Stimulated activated CD8-positive, alpha-beta memory T cell treated with anti-CD3 and anti-CD28 coated beads, Interleukin-2, amount 100 ng/mL, for 1 hour (primary cell): ENCODE measurements at regions not wholly inside any gene's neighbourhood (a gene's known extent, or its start where the extent isn't known, plus 50 kb on each side); places are given as distances from the start of the nearest gene placed in this dataset.
"Not testable (repeated sequence)": the region's sequence is repeated elsewhere in the genome, so short reads cannot be mapped to it uniquely, and the experiment has no call there.

Source experiments
- DNase-seq, 2 donors: peaks; one replicate each; pipeline ENCODE4 v3.0.0-alpha.2; 2020; ENCODE audit warnings: low read depth in 2 of 2

DNA sequence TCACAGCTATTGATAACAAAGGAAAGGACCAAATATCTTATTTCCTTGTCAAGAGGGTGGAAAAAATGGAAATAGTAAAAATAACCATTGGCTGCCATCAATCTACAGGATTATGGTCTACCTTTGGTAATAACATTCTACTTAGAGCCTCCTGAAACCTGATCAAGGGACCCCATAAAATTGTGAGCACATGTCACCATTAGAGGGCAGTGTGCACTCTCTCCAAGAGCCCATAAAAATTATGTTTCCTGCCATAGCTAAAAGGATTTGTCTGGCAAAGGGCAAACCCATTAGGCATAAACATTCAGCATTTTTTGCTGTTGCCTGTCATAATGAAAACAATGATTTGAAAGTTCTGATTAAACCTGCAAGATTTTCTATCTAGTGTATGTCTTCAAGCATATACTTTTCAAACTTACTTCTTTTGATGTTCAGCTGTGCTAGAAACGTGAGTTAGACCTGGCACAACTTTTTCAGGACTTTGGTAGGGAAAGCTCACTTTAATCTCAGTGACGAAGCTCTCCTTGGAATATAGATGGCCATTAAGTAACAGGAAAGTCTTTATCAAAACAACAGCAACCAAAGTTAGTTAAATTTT, 120.7 kb upstream of the ZFP64 start:
- DNase-seq, result peak; percentile 2 to 9

DNA sequence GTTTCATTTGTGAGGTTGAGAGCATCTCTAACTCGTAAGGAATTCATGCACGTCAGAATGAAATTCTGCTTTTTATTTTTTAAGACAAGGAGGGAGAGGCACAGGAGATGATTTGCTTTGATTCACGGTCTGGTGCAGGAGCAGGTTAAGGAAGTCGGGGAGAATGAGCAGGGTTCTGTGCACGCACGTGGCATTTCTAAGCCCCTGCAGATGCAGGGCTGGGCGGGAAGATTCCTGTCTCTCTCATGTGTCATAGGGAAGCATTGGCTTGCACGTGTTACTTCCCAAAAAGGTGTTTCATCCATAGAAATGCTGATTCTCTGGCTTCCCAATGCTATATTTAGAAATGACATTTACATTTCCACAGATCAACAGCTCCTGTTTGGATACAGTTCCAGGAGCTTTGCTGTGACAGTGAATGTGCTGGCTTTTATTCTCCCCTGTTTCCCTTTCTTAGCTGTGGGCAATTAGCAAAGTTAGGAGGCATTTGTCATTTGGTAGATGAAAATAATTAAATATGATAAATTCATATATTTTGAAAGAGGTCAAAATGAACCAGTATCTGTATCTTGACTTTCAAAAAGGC, 119.7 kb upstream of the ZFP64 start:
- DNase-seq, result no peak

DNA sequence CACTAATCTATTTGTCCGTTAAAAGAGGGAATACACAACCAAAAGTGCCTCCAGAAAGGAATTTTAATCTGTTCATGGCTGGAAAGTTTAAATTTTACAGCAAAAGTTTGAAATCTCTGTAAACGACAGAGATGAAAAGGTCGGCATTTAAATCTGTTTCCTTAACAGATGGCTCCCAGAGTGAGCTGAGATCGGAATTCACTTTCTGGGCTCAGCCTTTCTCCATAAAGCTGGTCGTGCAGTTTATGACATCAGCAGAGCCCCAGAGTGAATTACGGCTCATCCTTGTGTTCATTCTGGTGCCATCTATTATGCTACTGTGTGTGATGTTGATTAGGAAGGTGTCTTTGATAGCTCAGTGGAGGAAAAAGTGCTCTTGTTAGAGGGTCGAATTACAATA, 117.6 kb upstream of the ZFP64 start:
- DNase-seq, result no peak

DNA sequence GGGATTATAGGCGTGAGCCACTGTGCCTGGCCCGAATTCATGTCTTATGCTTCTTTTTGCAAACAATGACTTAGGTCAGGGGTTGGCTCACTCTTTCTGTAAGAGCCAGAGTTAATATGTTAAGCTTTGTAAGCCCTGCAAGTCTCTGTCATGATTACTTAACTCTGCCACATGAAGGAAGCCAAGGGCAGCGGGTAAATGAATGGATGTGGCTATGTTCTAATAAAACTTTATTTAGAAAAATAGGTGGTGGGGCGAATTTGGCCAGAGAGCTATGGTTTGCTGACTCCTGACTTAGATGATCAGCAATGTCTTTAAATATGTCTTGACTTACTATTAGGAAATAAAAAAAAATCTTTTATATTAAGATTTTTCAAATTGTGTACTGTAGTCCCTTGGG, 114.9 kb upstream of the ZFP64 start:
- DNase-seq, result no peak

DNA sequence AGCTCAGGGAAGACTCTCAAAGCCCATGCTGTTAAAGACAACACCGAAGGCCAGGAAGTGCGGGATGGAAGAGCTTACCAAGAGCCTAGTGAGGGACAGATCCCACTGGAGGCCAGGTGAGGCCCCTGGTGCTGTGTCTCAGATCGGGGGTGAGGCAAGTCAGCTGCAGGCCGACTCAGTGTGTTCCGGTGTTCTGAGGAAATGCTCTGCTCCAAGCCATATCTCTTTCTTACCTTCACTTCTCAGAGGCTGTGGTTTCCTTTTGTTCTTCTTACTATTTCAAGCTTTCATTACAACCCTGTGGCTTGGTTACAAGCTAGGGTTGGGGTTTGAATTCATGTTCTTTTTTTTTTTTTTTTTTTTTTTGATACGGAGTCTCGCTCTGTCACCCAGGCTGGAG, 114.3 kb upstream of the ZFP64 start:
- no peak for DNase-seq

DNA sequence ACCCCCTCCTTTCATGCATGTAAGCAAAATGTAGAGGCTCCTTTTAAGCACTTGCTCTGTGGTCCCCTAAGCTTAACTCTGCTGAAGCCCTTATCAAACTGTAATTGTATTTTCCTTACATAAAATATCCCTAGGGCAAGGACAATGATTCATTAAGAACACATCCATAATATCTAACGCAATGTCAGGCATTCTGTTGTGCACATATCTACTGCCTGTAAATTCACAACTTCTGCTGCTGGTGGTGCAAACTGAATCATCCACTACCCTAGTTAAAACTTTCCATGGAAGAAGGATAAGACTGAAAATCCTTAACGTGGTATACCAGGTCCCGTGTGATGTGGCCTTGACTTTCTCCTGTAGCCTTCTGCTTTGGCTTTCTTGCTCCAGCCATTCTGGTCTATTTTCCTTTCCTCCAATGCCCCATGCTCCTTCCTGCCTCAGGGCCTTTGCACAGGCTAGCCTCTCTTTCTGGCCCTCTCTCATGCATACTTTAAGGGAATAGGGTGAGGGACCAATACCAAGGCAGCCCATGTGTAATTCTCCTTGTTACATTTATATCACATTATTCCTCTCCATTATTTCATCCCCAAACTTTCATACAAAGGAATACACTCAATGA, 113.6 kb upstream of the ZFP64 start:
- DNase-seq, result no peak

DNA sequence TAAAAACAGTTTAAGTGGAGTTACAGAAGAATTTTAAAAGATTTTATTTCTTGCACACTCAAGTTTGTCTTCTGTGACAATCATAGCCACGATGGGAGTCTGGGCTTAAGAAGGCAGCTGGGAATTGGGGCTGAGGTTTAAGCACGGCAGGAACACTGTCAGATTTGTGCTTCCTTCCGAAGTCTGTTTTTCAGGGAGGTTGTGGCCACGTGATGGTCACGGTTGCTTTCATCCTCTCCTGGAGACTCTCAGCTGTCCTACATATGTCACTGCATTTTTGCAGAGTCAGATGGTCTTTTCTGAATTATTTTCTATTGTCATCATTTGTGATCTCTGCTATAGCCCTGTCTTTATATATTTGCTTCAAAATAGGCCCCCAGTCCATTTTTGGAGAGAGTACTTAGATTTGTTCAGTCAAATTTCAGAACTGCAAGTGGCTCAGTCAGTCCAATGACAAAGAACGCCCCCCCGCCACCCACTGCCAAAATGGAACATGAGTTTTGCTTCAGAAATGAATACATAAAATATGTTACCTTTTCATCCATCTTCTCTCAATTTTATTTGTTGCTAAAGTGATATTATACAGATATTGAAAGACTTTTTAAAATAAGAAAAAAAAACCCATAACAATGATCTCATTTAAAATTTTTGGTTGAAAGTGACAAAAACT, 111.8 kb upstream of the ZFP64 start:
- no peak for DNase-seq

DNA sequence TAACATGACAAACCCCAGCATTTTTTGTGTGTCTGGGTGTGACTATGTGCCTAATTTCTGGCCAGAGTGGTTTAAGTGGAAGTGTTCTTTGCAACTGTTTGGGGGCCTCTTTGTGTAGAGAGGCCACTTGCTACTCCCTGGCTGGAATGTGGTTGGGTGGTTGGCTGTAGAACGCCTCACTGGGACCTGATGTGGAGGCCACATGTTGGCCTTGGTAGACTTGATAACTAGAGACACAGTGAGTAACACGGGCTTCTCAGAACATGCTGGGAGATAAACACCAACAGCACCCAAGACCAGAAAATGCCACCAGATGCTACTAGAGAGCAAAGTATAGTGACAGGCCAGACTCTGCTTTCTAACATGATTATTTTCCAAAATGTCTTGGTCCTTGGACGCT, 111.2 kb upstream of the ZFP64 start:
- DNase-seq, result no peak

DNA sequence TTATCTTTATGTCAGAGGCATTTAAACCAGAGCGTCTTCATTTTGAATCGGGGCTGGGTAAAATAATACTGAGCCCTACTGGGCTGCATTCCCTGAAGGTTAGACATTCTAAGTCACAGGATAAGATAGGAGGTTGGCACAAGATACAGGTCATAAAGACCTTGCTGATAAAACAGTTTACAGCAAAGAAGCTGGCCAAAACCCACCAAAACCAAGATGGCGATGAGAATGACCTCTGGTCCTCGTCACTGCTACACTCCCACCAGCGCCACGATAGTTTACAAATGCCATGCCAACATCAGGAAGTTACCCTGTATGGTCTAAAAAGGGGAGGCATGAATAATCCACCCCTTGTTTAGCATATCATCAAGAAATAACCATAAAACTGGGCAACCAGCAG, 110.5 kb upstream of the ZFP64 start:
- not testable (repeated sequence) for DNase-seq

DNA sequence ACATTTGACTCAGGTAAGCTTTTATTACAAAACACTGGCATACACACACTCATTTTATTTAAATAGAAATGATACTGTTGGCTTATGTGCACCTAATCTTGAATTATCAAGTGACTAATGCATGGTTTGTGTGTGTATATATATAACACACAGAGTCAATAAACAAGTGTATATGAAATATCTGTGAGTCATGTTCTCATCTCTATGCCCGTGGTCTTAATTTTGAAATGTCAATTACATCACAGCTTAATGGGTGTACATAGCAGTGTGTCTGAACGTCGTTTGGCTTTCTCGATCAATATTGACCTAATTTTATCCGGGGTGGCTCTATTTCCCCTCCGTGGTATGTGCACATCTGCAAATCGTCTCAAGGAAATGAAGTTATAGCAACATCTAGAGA, 104.0 kb upstream of the ZFP64 start:
- no peak for DNase-seq

DNA sequence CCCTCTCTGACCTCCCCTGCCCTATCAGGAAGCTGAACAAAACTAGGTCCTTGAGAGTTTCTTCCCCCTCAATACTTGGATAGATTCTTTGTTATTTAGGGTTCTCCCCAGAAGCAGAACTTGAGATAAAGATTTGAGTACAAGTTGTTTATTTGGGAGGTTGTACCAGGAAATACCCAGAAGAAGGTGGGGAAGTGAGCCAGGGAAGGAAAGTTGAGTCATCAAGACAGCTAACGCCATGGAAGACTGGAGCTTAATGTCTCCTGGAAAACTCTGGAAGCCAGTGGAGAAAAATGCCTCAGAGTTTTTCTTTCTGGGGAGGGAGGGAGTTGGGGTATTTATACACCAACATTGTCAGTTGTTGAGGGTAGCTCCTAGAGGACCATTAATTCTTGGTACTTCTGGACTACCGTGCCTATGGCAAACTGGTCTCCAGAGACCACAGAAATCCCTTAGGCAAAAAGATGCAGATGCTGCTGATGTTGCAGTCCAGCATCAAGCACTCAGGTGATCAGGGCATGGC, 102.6 kb upstream of the ZFP64 start:
- DNase-seq, result no peak

DNA sequence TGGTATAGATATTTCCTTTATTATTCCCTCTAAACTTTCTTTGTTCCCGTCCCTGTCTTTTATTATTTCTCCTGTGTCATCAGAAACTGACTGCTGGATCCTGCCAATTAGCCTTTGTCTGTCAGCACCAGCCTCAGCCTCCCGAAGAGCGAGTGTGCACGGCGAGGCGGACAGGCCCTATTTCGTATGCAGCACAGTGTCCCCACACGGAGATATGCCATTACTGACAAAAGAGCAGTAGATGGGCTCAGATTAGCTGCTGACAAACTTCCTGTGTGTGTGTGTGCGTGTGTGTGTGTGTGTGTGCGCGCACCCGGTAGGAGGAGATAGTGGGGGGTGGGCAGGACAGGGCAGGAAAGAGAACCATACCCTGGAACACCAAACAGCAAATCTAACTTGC, 99.5 kb upstream of the ZFP64 start:
- no peak for DNase-seq

DNA sequence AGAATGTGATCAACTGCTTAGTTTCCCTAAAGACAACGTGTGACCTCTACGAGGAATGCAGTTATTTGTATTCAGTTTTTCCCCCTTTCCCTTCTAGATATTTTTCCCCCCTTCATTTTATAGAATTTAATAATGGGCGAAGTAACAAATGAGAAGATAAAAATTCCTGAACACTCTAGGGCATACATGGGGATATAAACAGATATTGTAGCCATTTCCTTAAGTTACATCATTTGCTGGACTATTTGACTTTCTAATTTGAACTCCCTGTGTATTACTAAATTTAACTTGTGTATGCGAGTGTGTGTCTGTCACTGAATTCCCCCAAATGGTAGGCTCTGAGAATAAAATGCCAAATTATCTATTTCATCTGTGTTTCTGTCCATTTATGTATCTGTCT, 99.0 kb upstream of the ZFP64 start:
- no peak for DNase-seq

DNA sequence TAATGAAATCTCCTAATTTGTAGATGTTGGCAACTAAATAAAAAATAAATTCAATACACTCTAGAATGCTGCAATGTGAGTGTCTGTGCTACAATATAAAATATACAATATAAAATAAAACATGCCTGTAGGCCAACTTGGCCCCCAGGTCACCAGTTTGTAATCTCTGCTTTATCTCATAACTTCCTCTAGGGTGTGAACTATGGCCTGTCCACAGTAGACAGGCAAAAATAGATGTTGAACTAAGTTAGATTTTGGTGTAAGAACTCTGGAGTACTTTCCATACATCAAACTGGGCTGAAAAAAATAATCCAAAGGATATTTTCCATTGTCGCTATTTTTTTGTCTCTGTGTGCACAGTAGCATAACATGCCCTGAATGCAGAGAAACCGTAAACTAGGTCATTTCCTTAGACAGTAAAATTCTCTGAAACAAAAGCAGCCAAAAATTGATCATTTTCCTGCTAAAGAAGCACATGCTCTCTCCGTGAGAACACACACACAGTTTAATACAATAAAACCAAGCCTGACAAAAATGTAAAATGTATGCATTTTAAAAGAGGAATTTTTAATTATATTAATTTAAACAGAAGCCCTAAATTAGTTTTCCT, 98.5 kb upstream of the ZFP64 start:
- no peak for DNase-seq

DNA sequence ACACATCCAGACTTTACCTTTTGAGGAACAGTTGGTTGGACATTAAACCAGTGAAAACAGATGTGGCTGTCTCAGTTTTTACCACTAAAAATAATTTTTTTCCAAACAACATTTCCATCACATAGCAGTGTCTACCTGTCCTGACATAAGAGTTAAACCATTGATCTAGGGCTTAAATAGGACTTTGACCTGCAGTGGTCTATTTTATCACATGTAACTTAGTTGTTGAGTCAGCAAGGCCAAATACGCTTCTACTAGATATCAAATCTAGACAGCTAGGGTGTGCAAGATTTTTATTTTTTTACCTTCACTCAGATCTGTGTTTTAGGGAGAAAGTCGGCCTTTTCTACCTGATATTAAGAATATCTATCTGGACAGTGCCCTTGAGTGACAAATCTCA, 88.8 kb upstream of the ZFP64 start:
- no peak for DNase-seq

DNA sequence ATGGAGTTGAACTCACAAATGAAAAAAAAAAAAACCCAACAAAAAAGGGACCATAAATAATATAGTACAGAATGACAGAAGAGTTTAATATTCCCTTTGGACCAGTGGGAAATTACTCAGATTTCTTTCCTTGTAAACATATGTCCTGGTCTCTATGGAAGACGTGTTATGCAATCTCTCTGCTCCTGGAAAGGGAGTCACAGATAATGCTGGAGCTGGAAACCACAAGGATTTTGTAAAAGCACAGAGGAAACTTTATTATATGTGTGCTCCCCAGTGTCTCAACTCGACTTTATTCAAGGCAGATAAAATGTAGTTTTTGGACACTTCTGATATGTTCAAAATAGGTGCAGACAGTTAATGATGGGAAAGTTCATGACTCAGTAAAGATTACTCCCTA, 88.1 kb upstream of the ZFP64 start:
- DNase-seq, result no peak

DNA sequence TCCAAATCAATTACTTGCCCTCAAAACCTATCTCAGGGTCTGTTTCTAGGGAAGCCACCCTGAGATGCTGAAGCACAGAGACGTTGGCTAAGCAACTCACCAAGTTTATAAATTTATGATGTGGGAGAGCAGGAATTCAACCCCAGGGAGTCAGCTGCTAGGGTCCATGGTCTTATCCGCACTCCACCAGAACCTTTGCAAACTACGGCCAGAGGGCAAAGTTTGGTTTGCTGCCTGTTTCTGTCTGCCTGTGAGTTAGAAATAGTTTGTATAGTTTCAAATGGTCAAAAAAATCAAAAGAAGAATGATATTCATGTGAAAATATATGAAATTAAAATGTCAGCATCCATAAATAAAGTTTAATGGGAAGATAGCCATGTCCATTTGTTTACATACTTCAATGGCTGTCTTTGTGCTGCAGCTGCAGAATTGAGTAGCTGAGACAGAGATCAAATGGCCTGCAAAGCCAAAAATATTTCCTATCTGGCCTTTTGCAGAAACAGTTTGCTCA, 83.7 kb upstream of the ZFP64 start:
- DNase-seq, result no peak

DNA sequence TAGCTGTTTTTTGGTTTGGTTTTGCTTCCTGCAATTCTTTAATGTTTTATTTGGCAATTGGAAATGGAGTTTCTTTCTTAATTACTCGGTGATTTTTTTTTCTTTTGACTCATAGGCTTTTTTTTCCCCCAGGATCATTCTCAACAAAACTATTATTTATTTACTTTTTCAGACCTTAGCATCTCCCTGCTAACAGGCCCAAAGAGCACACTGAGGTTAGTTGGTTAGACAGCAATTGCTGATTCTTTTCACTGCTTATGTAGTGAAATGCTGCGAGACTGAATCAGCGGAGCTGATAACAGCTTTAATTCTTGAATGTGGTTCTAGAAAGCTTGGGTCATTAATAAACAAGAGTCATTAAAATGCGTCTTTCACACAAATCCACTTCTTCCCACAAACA, 79.1 kb upstream of the ZFP64 start:
- no peak for DNase-seq

DNA sequence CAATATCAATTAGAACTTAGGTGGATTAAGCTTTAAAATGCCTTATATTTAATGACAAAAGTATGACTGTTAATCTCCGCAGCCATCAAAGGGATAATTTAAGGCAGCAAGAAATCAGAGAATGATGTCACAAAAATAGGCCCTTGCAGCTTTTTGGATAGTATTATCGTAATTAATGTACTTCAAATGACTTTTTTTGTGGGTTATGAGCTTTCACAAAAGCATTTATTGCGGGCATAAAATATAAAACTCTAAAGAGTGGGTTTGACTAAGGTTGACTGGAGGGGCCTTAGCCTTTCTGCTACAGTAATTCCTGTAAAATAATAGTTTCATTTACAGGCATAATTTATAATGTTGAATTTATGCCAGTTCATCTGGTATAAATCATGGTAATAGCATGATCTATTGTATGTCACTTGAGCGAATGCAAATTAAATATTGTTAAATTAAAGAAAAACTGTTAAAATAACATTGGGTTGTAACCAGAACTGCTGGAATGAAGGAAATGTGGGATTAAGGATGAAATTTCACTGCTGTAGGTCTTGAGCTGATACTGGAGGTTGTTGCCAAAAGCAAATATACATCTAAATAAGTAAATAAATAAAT, 78.5 kb upstream of the ZFP64 start:
- DNase-seq, result no peak

DNA sequence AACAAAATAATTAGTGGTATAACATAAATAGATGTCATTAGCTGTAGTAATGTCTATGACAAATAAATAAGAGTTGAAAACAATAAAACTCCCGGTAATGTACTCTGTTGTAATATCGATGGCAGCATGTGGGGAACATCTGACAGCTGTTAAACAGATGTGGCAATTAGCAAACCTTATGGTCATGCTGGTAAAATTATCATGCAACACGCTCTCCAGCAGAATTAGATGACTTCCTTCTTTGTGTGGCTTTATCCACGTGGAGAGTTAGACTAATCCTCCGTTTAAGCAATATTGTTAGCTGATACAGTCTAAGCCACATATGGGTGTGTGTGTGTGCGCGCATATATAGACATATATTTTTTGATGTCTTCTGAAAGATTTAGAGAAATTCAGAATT, 77.7 kb upstream of the ZFP64 start:
- DNase-seq, result no peak

DNA sequence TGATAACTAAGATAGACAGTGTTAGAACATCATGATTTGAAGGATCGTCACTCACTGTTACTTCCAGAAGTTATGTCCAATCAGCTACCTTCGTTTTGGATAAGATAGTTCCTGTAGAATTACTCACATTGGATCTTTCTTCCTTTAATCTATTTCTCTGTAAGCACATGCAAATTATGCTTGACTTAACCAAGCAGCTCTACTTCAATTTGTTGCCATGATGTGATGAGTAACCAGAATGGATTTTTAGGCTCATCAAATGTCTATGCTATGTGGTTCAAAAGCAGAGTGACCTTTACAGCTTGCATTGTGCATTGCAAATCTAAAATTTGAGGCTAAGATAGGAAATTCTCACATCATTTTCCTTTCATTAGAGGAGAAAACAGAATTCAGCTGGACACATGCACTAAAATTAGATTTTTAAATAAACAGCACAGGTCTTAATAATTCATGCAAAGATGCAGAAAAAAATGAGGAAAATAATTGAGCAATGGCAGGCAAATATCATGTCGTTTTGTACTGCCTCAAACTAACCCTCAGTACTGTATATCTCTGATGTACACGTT, 76.7 kb upstream of the ZFP64 start:
- DNase-seq, result no peak

DNA sequence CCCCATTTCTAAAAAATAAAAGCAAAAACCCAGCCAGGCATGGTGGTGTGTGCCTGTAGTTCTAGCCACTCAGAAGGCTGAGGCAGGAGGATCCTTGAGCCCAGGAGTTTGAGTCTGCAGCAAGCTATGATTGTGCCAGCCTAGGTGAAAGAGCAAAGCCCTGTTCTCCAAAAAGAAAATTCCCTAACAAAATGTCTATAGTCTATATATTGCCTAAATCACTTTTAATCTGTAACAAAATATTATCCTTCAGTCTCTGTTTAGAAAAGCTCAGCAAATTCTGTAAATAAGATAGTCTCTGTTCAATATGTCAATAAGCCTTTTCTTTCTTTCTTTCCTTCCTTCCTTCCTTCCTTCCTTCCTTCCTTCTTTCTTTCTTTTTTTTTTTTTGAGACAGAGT, 75.8 kb upstream of the ZFP64 start:
- no peak for DNase-seq
